Ascending aorta (tissue), 2 donors: ENCODE measurements at regions not wholly inside any gene's neighbourhood (a gene's known extent, or its start where the extent isn't known, plus 50 kb on each side); places are given as distances from the start of the nearest gene placed in this dataset.

ENCODE experiments used
- DNase-seq, 2 donors: peaks; one replicate each; pipeline ENCODE4 v3.0.0-alpha.2; 2019; ENCODE audit warnings: low spot score in 2 of 2
- H3K27ac ChIP-seq, 2 donors: fragments of 200-600 bp; sonication (generic); one replicate each; pipeline ENCODE4 v1.5.1; 2016 to 2017; ENCODE audit warnings: mild to moderate bottlenecking in 1 of 2
- H3K27me3 ChIP-seq: fragments of 200-600 bp; sonication (generic); one replicate; pipeline ENCODE4 v1.5.1; 2017
- H3K36me3 ChIP-seq, 2 donors: fragments of 200-600 bp; sonication (generic); one replicate each; pipeline ENCODE4 v1.5.1; 2016
- H3K4me1 ChIP-seq, 2 donors: fragments of 200-600 bp; sonication (generic); one replicate each; pipeline ENCODE4 v1.5.1; 2016 to 2017; ENCODE audit warnings: mild to moderate bottlenecking in 1 of 2
- H3K4me3 ChIP-seq, 2 donors: fragments of 200-600 bp; sonication (generic); one replicate each; pipeline ENCODE4 v1.5.1; 2016 to 2017; ENCODE audit warnings: mild to moderate bottlenecking in 1 of 2
- H3K9me3 ChIP-seq, 2 donors: fragments of 200-600 bp; sonication (generic); one replicate each; pipeline ENCODE4 v1.5.1; 2016
- CTCF ChIP-seq, 3 experiments: fragments of 200-600 bp in 2 of 3; fragments of 450-650 bp in 1 of 3; sonication (generic) in 2 of 3; IDR thresholded peaks; one replicate each; pipeline ENCODE4 v1.5.1; 2016 to 2019; ENCODE audit warnings: antibody characterized with exemption in 3 of 3, mild to moderate bottlenecking in 1 of 3, moderate library complexity in 1 of 3
- intact Hi-C: fragments of 100-400 bp; cut with DNase I; formaldehyde crosslinking; loops from one replicate; pipeline ENCODE4 v1.15.1; 2023

GRCh38 chr2:10191554-10191953 lies 69.0 kb downstream of the RRM2 start:
- TF ChIP-seq CTCF (IDR thresholded peaks at IDR 0.05), result no peak
- no peaks in the 10 kb centered on the region for H3K9me3 ChIP-seq
- no peak for DNase-seq
- intact Hi-C loops, result no loop called here
- no peak overlapping the region for H3K4me3 ChIP-seq
- no peaks in the 10 kb centered on the region for H3K27me3 ChIP-seq
- no peak overlapping the region for H3K27ac ChIP-seq
- H3K36me3 ChIP-seq, result no peaks in the 10 kb centered on the region
- no peaks in the 10 kb centered on the region for H3K4me1 ChIP-seq

GRCh38 chr2:10192392-10193015 lies 70.0 kb downstream of the RRM2 start:
- intact Hi-C loops, result no loop called here
- Histone ChIP-seq H3K27ac (no peak overlapping the region), H3K27me3 (no peaks in the 10 kb centered on the region), H3K4me1 (no peaks in the 10 kb centered on the region), H3K36me3 (no peaks in the 10 kb centered on the region), H3K4me3 (no peak overlapping the region), H3K9me3 (no peaks in the 10 kb centered on the region)
- no peak for DNase-seq
- TF ChIP-seq CTCF (IDR thresholded peaks at IDR 0.05), result no peak

- Histone ChIP-seq H3K27me3 (no peaks in the 10 kb centered on the region), H3K4me1 (no peaks in the 10 kb centered on the region), H3K9me3 (no peaks in the 10 kb centered on the region), H3K36me3 (no peaks in the 10 kb centered on the region), H3K4me3 (no peak overlapping the region), H3K27ac (no peak overlapping the region)
- TF ChIP-seq CTCF (IDR thresholded peaks at IDR 0.05), result no peak
- DNase-seq, result no peak
- intact Hi-C loops, result no loop called here
These were observed 70.8 kb downstream of the RRM2 start for GRCh38 chr2:10193276-10193795.

DNA sequence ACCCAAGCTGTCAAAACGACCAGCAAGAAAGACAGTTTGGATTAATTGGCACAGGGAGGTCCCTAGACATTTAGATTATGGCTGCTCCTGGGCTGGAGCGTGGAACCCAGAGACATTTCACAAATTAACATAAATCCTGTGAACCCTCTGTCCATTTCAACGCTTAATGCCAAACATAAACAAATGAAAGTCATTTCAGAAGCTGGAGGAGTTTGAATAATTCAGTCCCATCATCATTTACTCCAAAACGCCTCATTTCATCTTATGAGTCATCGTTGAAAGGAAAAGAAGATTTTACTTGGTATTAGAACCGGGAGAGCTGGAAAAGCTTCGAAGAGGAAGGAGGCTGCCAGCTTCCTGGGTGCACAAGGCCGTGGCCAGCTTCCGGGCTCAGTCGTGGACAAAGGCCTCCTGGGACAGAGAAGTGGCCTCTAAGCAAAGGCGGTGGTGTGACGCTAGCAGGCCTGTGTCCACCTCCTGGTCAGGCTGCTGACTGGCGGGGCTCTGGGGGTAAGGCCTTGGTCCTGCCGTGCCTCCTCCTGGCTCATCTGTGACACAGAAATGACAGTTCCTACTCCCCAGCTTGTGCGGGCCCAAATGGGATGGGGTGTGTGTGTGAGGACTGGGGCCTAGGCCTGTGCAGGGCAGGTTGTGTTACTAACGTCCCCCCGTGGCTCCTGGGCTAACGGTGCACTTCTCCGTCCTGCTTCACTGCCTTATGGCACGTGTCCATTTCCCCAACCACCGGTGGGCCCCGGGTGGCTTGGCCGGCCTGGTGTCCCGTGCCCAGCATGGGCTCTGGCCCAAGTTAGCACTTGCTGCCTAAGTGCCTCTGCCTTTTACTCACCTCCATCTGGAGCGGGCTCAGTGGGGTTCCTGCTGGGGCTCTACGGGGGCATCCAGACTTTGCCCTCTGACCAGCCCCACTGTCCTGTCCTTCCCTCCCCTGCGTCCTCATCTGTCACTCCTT lies 71.6 kb downstream of the RRM2 start:
- no peak for TF ChIP-seq CTCF (IDR thresholded peaks at IDR 0.05)
- Histone ChIP-seq H3K36me3 (no peaks in the 10 kb centered on the region), H3K4me3 (no peak overlapping the region), H3K27me3 (no peaks in the 10 kb centered on the region), H3K4me1 (no peaks in the 10 kb centered on the region), H3K27ac (no peak overlapping the region), H3K9me3 (no peaks in the 10 kb centered on the region)
- intact Hi-C loops, result no loop called here
- no peak for DNase-seq

GRCh38 chr2:10195278-10196109 lies 73.0 kb downstream of the RRM2 start:
- TF ChIP-seq CTCF (IDR thresholded peaks at IDR 0.05), result no peak
- Histone ChIP-seq H3K27me3 (no peaks in the 10 kb centered on the region), H3K4me3 (no peak overlapping the region), H3K27ac (no peak overlapping the region), H3K36me3 (no peaks in the 10 kb centered on the region), H3K4me1 (no peaks in the 10 kb centered on the region), H3K9me3 (no peaks in the 10 kb centered on the region)
- DNase-seq, result no peak
- intact Hi-C loops, result no loop called here
